ENCODE measurements at regions not wholly inside any gene's neighbourhood (a gene's known extent, or its start where the extent isn't known, plus 50 kb on each side); places are given as distances from the start of the nearest gene placed in this dataset.

GRCh38 chr11:13103962-13104554 lies 94.9 kb downstream of the RASSF10 start:
- TF ChIP-seq, protein P1, sequence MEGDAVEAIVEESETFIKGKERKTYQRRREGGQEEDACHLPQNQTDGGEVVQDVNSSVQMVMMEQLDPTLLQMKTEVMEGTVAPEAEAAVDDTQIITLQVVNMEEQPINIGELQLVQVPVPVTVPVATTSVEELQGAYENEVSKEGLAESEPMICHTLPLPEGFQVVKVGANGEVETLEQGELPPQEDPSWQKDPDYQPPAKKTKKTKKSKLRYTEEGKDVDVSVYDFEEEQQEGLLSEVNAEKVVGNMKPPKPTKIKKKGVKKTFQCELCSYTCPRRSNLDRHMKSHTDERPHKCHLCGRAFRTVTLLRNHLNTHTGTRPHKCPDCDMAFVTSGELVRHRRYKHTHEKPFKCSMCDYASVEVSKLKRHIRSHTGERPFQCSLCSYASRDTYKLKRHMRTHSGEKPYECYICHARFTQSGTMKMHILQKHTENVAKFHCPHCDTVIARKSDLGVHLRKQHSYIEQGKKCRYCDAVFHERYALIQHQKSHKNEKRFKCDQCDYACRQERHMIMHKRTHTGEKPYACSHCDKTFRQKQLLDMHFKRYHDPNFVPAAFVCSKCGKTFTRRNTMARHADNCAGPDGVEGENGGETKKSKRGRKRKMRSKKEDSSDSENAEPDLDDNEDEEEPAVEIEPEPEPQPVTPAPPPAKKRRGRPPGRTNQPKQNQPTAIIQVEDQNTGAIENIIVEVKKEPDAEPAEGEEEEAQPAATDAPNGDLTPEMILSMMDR (IDR thresholded peaks at IDR 0.05 in 4 of 5, conservative IDR thresholded peaks at IDR 0.05 in 1 of 5): no peak
- no peak for TF ChIP-seq POLR2A (IDR thresholded peaks at IDR 0.05)
